Neural cell (in vitro differentiated cells): ENCODE measurements at regions not wholly inside any gene's neighbourhood (a gene's known extent, or its start where the extent isn't known, plus 50 kb on each side); places are given as distances from the start of the nearest gene placed in this dataset.

ENCODE experiments used
- EZH2 ChIP-seq: fragments of 200-600, 300-800 bp; shearing (Covaris generic), sonication (generic); IDR thresholded peaks from 2 replicates; pipeline ENCODE4 v1.6.1; 2014; ENCODE audit warnings: antibody characterized with exemption, low read length, borderline replicate concordance, mild to moderate bottlenecking; ENCODE audit not compliant: insufficient read depth, poor library complexity, severe bottlenecking
- POLR2AphosphoS5 ChIP-seq: IDR thresholded peaks from 2 replicates; pipeline ENCODE4 v1.6.1; 2012
- RAD21 ChIP-seq: fragments of 450-650 bp; conservative IDR thresholded peaks from 2 replicates; pipeline ENCODE4 v1.6.1; 2014; ENCODE audit warnings: antibody characterized with exemption, mild to moderate bottlenecking, moderate library complexity
- TAF1 ChIP-seq: IDR thresholded peaks from 2 replicates; pipeline ENCODE4 v1.6.1; 2012; ENCODE audit warnings: low read depth
- TF ChIP-seq, protein P1 (sequence below): fragments of 450-650 bp; IDR thresholded peaks from 2 replicates; pipeline ENCODE4 v1.5.1; 2014; ENCODE audit warnings: antibody characterized with exemption, mild to moderate bottlenecking, moderate library complexity; ENCODE audit not compliant: poor library complexity, severe bottlenecking
- TF ChIP-seq, protein P2 (sequence below): IDR thresholded peaks from 2 replicates; pipeline ENCODE4 v1.6.1; 2012; ENCODE audit warnings: borderline replicate concordance

DNA sequence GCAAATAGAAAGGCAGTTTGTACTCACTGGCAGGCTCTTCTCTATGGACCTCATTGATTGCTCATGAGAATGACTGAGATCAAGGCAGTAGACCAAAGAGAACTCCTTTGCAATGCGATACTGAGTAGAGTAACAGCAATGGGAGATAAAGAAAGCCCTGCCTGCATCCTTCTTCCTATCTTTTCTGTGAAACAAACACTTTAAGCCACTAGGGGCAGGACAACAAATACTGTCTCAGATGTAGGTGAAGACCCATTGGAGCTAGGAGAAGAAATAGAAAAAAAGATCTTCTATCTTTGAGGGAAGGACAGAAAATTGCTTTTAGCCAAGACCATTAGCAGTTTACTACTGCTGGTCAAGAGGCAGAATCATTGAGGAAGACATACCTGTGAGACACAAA, 117.6 kb upstream of the IGSF10 start:
- TF ChIP-seq, protein P1, sequence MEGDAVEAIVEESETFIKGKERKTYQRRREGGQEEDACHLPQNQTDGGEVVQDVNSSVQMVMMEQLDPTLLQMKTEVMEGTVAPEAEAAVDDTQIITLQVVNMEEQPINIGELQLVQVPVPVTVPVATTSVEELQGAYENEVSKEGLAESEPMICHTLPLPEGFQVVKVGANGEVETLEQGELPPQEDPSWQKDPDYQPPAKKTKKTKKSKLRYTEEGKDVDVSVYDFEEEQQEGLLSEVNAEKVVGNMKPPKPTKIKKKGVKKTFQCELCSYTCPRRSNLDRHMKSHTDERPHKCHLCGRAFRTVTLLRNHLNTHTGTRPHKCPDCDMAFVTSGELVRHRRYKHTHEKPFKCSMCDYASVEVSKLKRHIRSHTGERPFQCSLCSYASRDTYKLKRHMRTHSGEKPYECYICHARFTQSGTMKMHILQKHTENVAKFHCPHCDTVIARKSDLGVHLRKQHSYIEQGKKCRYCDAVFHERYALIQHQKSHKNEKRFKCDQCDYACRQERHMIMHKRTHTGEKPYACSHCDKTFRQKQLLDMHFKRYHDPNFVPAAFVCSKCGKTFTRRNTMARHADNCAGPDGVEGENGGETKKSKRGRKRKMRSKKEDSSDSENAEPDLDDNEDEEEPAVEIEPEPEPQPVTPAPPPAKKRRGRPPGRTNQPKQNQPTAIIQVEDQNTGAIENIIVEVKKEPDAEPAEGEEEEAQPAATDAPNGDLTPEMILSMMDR = no peak
- TF ChIP-seq POLR2AphosphoS5 (no peak), RAD21 (no peak), TAF1 (no peak), EZH2 (no peak)
- TF ChIP-seq, protein P2, sequence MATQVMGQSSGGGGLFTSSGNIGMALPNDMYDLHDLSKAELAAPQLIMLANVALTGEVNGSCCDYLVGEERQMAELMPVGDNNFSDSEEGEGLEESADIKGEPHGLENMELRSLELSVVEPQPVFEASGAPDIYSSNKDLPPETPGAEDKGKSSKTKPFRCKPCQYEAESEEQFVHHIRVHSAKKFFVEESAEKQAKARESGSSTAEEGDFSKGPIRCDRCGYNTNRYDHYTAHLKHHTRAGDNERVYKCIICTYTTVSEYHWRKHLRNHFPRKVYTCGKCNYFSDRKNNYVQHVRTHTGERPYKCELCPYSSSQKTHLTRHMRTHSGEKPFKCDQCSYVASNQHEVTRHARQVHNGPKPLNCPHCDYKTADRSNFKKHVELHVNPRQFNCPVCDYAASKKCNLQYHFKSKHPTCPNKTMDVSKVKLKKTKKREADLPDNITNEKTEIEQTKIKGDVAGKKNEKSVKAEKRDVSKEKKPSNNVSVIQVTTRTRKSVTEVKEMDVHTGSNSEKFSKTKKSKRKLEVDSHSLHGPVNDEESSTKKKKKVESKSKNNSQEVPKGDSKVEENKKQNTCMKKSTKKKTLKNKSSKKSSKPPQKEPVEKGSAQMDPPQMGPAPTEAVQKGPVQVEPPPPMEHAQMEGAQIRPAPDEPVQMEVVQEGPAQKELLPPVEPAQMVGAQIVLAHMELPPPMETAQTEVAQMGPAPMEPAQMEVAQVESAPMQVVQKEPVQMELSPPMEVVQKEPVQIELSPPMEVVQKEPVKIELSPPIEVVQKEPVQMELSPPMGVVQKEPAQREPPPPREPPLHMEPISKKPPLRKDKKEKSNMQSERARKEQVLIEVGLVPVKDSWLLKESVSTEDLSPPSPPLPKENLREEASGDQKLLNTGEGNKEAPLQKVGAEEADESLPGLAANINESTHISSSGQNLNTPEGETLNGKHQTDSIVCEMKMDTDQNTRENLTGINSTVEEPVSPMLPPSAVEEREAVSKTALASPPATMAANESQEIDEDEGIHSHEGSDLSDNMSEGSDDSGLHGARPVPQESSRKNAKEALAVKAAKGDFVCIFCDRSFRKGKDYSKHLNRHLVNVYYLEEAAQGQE = no peak
